ENCODE measurements at regions not wholly inside any gene's neighbourhood (a gene's known extent, or its start where the extent isn't known, plus 50 kb on each side); places are given as distances from the start of the nearest gene placed in this dataset.

GRCh38 chr12:116389326-116389725 lies 111.8 kb upstream of the MED13L start:
- no peak for TF ChIP-seq CTCF (conservative IDR thresholded peaks at IDR 0.05 in 1 of 2, IDR thresholded peaks at IDR 0.05 in 1 of 2; ENCODE audit: low read depth in 1 of 2, low read length in 2 of 2)
- TF ChIP-seq EZH2 (IDR thresholded peaks at IDR 0.05; ENCODE audit: low read length, missing control alignments), result no peak

Measured in fibroblast of lung (primary cell).